AG04449 (cell line): ENCODE measurements at regions not wholly inside any gene's neighbourhood (a gene's known extent, or its start where the extent isn't known, plus 50 kb on each side); places are given as distances from the start of the nearest gene placed in this dataset.

Experiments used
- CTCF ChIA-PET: fragments of 350-600 bp; formaldehyde crosslinking; extraction: SDS; loops from one replicate; lab custom pipeline; 2021; ENCODE audit warnings: antibody characterized with exemption; lab: Yijun Ruan, JAX
- POLR2A ChIA-PET: fragments of 400-600, 350-600 bp; formaldehyde crosslinking; extraction: SDS; loops from one replicate; lab custom pipeline; 2020; ENCODE audit warnings: antibody characterized with exemption, inconsistent platforms; lab: Yijun Ruan, JAX
- DNase-seq: peaks from one replicate; pipeline ENCODE4 v3.0.0-alpha.2; 2010; ENCODE audit warnings: low read depth, low spot score
- H3K4me3 ChIP-seq: 2 replicates; pipeline ENCODE4 v1.5.1; 2011; ENCODE audit warnings: low read depth, mild to moderate bottlenecking, control low read depth, low read length
- TF ChIP-seq, protein P1 (sequence below): IDR thresholded peaks from one replicate; pipeline ENCODE4 v1.5.1; 2011; ENCODE audit warnings: mild to moderate bottlenecking, moderate library complexity, low read length, control low read depth, inconsistent platforms; ENCODE audit not compliant: insufficient read depth; ENCODE audit errors: missing control alignments

DNA sequence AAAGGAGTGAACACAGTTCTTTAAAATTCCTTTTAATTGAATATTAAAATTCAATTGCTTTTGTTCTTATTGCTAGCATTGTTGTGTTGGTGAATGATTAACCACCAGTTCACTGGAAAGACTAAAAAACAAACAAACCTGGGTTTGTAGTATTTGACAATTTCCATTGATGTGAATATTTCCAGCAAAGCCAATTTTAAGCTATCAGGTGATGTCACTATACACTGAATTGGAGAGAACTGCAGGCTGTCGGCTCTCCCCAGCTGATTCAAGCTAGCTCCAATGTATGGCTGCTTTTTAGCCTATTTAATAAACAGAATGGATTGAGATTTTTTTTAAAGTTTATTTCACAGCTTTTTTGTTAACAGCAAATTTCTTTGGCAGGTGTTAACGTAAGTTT is 1753.6 kb upstream of the SEL1L start:
- H3K4me3 ChIP-seq = no peak overlapping the region
- ChIA-PET CTCF (no interaction called here), POLR2A (no interaction called here)
- TF ChIP-seq, protein P1, sequence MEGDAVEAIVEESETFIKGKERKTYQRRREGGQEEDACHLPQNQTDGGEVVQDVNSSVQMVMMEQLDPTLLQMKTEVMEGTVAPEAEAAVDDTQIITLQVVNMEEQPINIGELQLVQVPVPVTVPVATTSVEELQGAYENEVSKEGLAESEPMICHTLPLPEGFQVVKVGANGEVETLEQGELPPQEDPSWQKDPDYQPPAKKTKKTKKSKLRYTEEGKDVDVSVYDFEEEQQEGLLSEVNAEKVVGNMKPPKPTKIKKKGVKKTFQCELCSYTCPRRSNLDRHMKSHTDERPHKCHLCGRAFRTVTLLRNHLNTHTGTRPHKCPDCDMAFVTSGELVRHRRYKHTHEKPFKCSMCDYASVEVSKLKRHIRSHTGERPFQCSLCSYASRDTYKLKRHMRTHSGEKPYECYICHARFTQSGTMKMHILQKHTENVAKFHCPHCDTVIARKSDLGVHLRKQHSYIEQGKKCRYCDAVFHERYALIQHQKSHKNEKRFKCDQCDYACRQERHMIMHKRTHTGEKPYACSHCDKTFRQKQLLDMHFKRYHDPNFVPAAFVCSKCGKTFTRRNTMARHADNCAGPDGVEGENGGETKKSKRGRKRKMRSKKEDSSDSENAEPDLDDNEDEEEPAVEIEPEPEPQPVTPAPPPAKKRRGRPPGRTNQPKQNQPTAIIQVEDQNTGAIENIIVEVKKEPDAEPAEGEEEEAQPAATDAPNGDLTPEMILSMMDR = no peak
- DNase-seq = no peak

DNA sequence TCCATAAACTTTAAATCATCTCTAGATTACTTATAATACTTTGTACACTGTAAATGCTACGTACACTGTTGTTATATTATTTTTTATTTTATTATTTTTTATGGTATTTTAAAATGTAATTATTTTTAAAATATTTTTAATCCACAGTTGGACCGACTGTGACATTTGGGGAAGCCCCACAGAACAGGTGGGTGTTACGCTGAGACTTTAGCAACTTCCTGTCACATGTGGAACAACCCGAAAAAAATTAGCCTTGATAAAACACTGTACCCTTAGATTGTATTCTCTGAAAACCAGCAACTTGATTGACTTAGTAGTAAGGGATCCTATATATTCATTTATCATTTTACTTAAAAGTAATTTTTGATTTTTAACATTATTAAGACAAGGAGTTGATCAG is 1755.7 kb upstream of the SEL1L start:
- no peak overlapping the region for H3K4me3 ChIP-seq
- ChIA-PET POLR2A (no interaction called here), CTCF (no interaction called here)
- TF ChIP-seq, protein P1 = no peak
- DNase-seq = no peak

DNA sequence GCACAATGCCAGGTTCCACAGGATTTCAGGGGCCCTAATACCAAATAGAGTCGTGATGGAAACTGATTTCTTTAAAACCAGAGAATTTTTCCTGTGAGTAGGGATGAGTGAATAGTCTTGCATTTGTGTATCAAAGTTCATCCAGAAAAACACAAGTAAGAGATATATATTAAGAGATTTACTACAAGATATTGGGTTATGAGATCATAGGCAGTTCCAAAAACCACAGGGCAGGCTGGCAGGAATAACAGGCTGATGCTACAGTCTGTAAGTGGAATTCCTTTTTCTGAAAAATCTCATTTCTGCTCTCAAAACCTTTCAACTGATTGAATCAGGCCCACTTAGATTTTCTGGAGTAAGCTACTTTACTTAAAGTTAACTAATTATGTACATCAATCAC is 1756.2 kb upstream of the SEL1L start:
- H3K4me3 ChIP-seq = no peak overlapping the region
- DNase-seq = no peak
- POLR2A ChIA-PET = no interaction called here
- TF ChIP-seq, protein P1 = no peak
- CTCF ChIA-PET = no interaction called here

DNA sequence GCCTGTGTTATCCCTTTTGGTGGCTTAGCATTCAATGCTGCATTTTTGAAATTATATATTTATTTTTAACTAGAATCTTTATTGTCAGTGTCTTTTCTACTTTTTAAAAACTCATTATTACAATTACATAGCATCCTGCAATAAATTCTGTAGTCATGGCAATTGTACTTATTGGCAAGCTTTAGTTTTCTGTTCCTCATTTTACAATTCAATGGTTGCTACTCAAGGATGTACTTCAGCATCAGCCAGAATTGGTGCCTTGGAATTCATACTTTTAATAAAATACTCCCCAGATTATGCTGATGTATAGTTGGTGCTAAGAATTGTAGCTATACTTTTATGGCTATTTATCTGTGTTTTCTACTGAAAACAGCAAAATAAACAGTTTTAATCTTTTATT is 1756.8 kb upstream of the SEL1L start:
- DNase-seq = no peak
- CTCF ChIA-PET = no interaction called here
- no peak overlapping the region for H3K4me3 ChIP-seq
- TF ChIP-seq, protein P1 = no peak
- POLR2A ChIA-PET = no interaction called here

DNA sequence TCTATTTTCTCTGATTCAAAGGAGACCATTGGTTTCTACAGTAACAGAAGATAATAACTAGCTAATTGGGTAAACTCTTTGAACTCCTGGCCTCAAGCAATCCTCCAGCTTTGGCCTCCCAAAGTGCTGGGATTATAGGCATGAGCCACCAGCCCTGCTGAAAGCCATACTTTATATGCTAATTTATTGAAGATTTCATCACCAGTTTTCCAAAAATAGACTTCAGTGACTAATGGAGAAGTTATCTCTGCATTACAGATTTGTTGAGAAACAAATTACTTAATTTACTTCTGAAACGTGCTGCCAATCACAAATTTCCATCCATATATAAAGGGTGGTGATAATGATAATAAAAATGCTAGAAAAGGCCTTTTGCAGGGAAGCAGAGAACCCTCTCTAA is 1758.1 kb upstream of the SEL1L start:
- ChIA-PET POLR2A (no interaction called here), CTCF (no interaction called here)
- H3K4me3 ChIP-seq = no peak overlapping the region
- TF ChIP-seq, protein P1 = no peak
- DNase-seq = no peak

DNA sequence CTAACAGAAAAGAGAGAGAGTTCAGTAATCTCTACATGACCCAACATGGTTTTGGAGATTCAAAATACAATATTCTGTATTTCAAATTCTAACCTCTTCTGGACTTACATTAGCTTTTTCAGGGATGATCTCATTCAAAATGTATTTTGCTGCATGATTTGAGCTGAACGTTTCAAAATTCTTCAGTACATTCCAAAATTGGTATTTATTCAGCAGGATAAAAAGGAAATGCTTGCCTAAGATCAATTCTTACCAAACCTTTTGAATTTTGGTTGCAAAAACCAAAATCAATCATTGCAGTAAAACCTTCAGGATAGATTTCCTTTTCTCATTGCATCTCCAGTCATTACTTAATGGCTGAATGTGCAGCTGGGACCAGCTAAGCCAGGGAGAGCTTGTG is 1761.3 kb upstream of the SEL1L start:
- POLR2A ChIA-PET = no interaction called here
- CTCF ChIA-PET = no interaction called here
- no peak overlapping the region for H3K4me3 ChIP-seq
- DNase-seq = no peak
- TF ChIP-seq, protein P1 = no peak
